GM12878 (cell line): ENCODE measurements at regions not wholly inside any gene's neighbourhood (a gene's known extent, or its start where the extent isn't known, plus 50 kb on each side); places are given as distances from the start of the nearest gene placed in this dataset.

Experiments used
- ATAC-seq: fragments of 200-7000 bp; cut with Tn5 transposase; 3 replicates; pipeline ENCODE4 v1.9.1; 2020; ENCODE audit warnings: mild to moderate bottlenecking, moderate library complexity
- BruUV-seq: library from RNA; stranded (reverse); fragments of 400-500 nt; replicated peaks from 2 replicates; lab custom pipeline; 2021; lab: Mats Ljungman, UMichigan
- CTCF ChIA-PET: fragments of 300-600 bp; sonication (Branson Sonifier 250); formaldehyde crosslinking; extraction: SDS; loops from one replicate; lab custom pipeline; 2021; ENCODE audit warnings: inconsistent platforms; lab: Yijun Ruan, JAX
- POLR2A ChIA-PET: fragments of 350-600 bp; formaldehyde crosslinking; extraction: SDS; loops from one replicate; lab custom pipeline; 2021; ENCODE audit warnings: inconsistent platforms; lab: Charles Lee
- RAD21 ChIA-PET: fragments of 300-600 bp; sonication (Branson Sonifier 250); formaldehyde crosslinking; loops from one replicate; lab custom pipeline; 2023; ENCODE audit warnings: antibody characterized with exemption; ENCODE audit not compliant: unreplicated experiment; lab: Charles Lee
- SMC1A ChIA-PET: fragments of 300-600 bp; sonication (Branson Sonifier 250); formaldehyde crosslinking; loops from one replicate; lab custom pipeline; 2023; ENCODE audit not compliant: unreplicated experiment, uncharacterized antibody; lab: Charles Lee
- DNase-seq: peaks from one replicate; pipeline ENCODE4 v3.0.0-alpha.2; 2011; ENCODE audit warnings: low read depth, low spot score
- FAIRE-seq: peaks from 3 replicates; lab custom pipeline; 2011; peaks lifted over from hg19 to GRCh38; lab: Jason Lieb, UNC
- H2AFZ ChIP-seq: 2 replicates; pipeline ENCODE4 v1.6.0; 2011; ENCODE audit warnings: low read depth, low read length, control low read depth; ENCODE audit not compliant: control insufficient read depth
- H3K27ac ChIP-seq: 2 replicates; pipeline ENCODE4 v1.5.1; 2011; ENCODE audit warnings: control low read depth; ENCODE audit not compliant: control insufficient read depth, insufficient read depth
- H3K27me3 ChIP-seq, 2 experiments: replicated peaks in 1 of 2; 2 replicates each; pipeline versions ENCODE4 v1.6.0 to v1.6.1; 2011; ENCODE audit warnings: low read length in 1 of 2; ENCODE audit not compliant: control insufficient read depth in 2 of 2, insufficient read depth in 2 of 2
- H3K36me3 ChIP-seq, 2 experiments: 2 replicates each; pipeline ENCODE4 v1.5.1; 2011; ENCODE audit warnings: low read length in 1 of 2; ENCODE audit not compliant: control insufficient read depth in 2 of 2, insufficient read depth in 2 of 2
- H3K4me1 ChIP-seq: 2 replicates; pipeline ENCODE4 v1.6.1; 2011; ENCODE audit warnings: mild to moderate bottlenecking, low read length, moderate library complexity, mixed read lengths; ENCODE audit not compliant: control insufficient read depth, insufficient read depth
- H3K4me2 ChIP-seq: 2 replicates; pipeline ENCODE4 v1.6.0; 2011; ENCODE audit warnings: control low read depth; ENCODE audit not compliant: control insufficient read depth, insufficient read depth
- H3K4me3 ChIP-seq: fragments of 200-600 bp; sonication (generic); 2 replicates; pipeline ENCODE4 v1.5.1; 2016
- H3K79me2 ChIP-seq: 2 replicates; pipeline ENCODE4 v1.6.0; 2011; ENCODE audit warnings: low read length; ENCODE audit not compliant: control insufficient read depth, insufficient read depth
- H3K9ac ChIP-seq: 2 replicates; pipeline ENCODE4 v1.8.0; 2011; ENCODE audit warnings: low read length, control low read depth, mixed read lengths; ENCODE audit not compliant: control insufficient read depth, insufficient read depth
- H3K9me3 ChIP-seq: replicated peaks from 3 replicates; pipeline ENCODE4 v1.5.1; 2011; ENCODE audit warnings: mild to moderate bottlenecking, low read length; ENCODE audit not compliant: control insufficient read depth, insufficient read depth
- H4K20me1 ChIP-seq: 2 replicates; pipeline ENCODE4 v1.6.0; 2011; ENCODE audit not compliant: control insufficient read depth, insufficient read depth
- BMI1 ChIP-seq: fragments of 450-650 bp; IDR thresholded peaks from 2 replicates; pipeline ENCODE4 v1.6.1; 2016; ENCODE audit warnings: mild to moderate bottlenecking, moderate library complexity, borderline replicate concordance
- FOXK2 ChIP-seq: fragments of 450-650 bp; IDR thresholded peaks from 2 replicates; pipeline ENCODE4 v1.6.1; 2017; ENCODE audit warnings: mild to moderate bottlenecking, moderate library complexity
- MEF2B ChIP-seq: fragments of 450-650 bp; IDR thresholded peaks from 2 replicates; pipeline ENCODE4 v1.6.1; 2018; ENCODE audit warnings: mild to moderate bottlenecking, moderate library complexity; ENCODE audit not compliant: partially characterized antibody, poor library complexity, severe bottlenecking
- NR2C2 ChIP-seq: IDR thresholded peaks from 2 replicates; pipeline ENCODE4 v1.6.1; 2011; ENCODE audit warnings: borderline replicate concordance, low read depth; ENCODE audit not compliant: control insufficient read depth, insufficient read length
- PAX8 ChIP-seq: fragments of 450-650 bp; IDR thresholded peaks from 2 replicates; pipeline ENCODE4 v1.6.1; 2017; ENCODE audit warnings: mild to moderate bottlenecking, moderate library complexity
- POU2F2 ChIP-seq: IDR thresholded peaks from 3 replicates; pipeline ENCODE4 v1.6.1; 2011; ENCODE audit warnings: low read depth, mild to moderate bottlenecking, low read length, borderline replicate concordance
- RELA ChIP-seq: fragments of 450-650 bp; IDR thresholded peaks from 2 replicates; pipeline ENCODE4 v1.8.0; 2014; ENCODE audit warnings: borderline replicate concordance; ENCODE audit not compliant: partially characterized antibody
- SIX5 ChIP-seq: IDR thresholded peaks from 2 replicates; pipeline ENCODE4 v1.6.1; 2011; ENCODE audit warnings: mild to moderate bottlenecking, low read depth, low read length, moderate library complexity; ENCODE audit not compliant: severe bottlenecking
- SP1 ChIP-seq: IDR thresholded peaks from one replicate; pipeline ENCODE4 v1.6.1; 2011; ENCODE audit warnings: low read depth, low read length
- WGBS: methylation state at CpG from one replicate; pipeline ENCODE4 v1.1.6; 2016; ENCODE audit warnings: low lambda C conversion rate; ENCODE audit not compliant: insufficient replicate concordance, insufficient coverage; ENCODE audit errors: missing lambda C conversion rate; 5-methylcytosine and 5-hydroxymethylcytosine counted together
- in situ Hi-C: fragments of 300-500 bp; cut with MboI; formaldehyde crosslinking; loops from 9 replicates; pipeline ENCODE4 v1.14.3; 2018; ENCODE audit warnings: mixed read lengths
- intact Hi-C: fragments of 100-400 bp; cut with micrococcal nuclease; formaldehyde crosslinking; loops from one replicate; pipeline ENCODE4 v1.14.2; 2022; ENCODE audit not compliant: unreplicated experiment
- TF ChIP-seq, protein P1 (sequence below): fragments of 450-650 bp; IDR thresholded peaks from 2 replicates; pipeline ENCODE4 v1.6.1; 2018; ENCODE audit warnings: mild to moderate bottlenecking, low read depth, moderate library complexity; ENCODE audit not compliant: partially characterized antibody
- TF ChIP-seq, protein P2 (sequence below): IDR thresholded peaks from 2 replicates; pipeline ENCODE4 v1.6.1; 2011; ENCODE audit warnings: low read depth, low read length, improper control_type of control experiment, borderline replicate concordance
- TF ChIP-seq, protein P3 (sequence below): fragments of 450-650 bp; IDR thresholded peaks from 2 replicates; pipeline ENCODE4 v1.6.1; 2017; ENCODE audit warnings: low read depth, mild to moderate bottlenecking, moderate library complexity
- TF ChIP-seq, protein P4 (sequence below): IDR thresholded peaks from 2 replicates; pipeline ENCODE4 v1.6.1; 2012; ENCODE audit warnings: low read depth, low read length, improper control_type of control experiment
- TF ChIP-seq, protein P5 (sequence below): IDR thresholded peaks from 2 replicates; pipeline ENCODE4 v1.6.1; 2011; ENCODE audit warnings: borderline replicate concordance, low read depth, mild to moderate bottlenecking, moderate library complexity, low read length; ENCODE audit not compliant: insufficient read depth, poor library complexity, severe bottlenecking

DNA sequence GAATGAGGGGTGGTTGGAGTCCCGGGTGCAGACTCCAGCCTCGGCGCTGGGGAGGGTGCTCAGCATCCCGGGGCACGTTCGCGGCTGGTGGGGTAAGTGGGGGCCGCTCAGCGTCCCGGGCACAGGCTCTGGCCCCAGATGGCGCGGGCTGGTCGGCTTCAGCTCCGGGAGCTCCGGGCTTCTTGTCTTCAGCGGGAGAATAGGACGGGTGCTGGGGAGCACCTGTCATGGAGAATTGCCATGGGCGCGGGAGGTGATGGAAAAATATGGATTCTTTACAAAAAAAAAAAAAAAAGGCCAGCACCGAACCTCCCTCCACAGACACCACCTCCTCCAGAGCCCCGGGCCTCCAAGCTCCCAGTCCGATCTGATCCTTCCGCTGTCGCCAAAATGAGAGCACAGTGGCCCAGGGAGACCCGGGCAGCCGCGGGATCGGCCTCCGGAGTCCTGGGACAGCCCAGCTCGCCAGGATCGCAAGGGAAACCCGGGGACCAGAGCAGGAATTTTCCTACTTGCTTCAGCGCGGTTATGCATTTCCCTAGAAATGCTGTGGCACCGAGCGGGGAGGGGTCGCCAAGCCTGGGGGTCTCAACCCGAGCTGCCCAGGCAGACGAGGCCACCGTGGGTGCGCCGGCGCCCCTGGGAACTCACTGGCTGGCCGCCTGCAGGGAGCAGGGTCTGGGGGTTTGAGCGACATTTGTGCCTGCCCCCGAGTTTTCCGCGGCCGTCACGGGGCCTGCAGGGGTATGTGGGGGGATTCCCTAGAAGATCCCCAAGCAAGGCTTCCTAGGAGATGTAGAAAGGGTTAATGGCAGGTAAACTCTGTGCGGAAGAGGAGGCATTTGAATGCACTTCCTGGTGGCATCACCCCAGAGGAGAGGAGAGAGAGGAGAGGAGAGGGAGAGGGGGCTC is 1336.9 kb downstream of the BRD1 start:
- intact Hi-C loops (loop anchor here (10.0 kb wide), 1 partner anchor 1086 kb away; no protein-coding TSS in a partner anchor), in situ Hi-C loops (loop anchor here (5.0 to 25.0 kb wide), 3 partner anchors 1273 to 1928 kb away; no protein-coding TSS in a partner anchor)
- 26% methylated on average over 49 of the region's 51 CpGs for whole genome bisulfite sequencing
- H3K4me1 ChIP-seq = no peaks in the 10 kb centered on the region
- FAIRE-seq (no peak), DNase-seq (no peak), ATAC-seq (no peak)
- no peak overlapping the region for H2AFZ ChIP-seq
- H3K9ac ChIP-seq = no peak overlapping the region
- no peaks in the 10 kb centered on the region for H3K9me3 ChIP-seq
- no peak overlapping the region for H3K27ac ChIP-seq
- H3K36me3 ChIP-seq = no peaks in the 10 kb centered on the region
- peaks cover 0 to 5% of the 10 kb centered on the region in 2 experiments; a peak in 3 of 4 replicates for H3K27me3 ChIP-seq
- BruUV-seq = no TSS peak
- H4K20me1 ChIP-seq = no peaks in the 10 kb centered on the region
- SMC1A ChIA-PET = no interaction called here
- POLR2A ChIA-PET = no interaction called here
- H3K4me2 ChIP-seq = no peak overlapping the region
- RAD21 ChIA-PET = interaction anchor here (0.6 kb wide), 1 partner anchor 954 kb away, joined by 3 read pairs; no protein-coding TSS in a partner anchor
- H3K4me3 ChIP-seq = no peak overlapping the region
- H3K79me2 ChIP-seq = no peaks in the 10 kb centered on the region
- CTCF ChIA-PET = interaction anchor here (1.0 kb wide), 1 partner anchor 855 kb away, joined by 3 read pairs; no protein-coding TSS in a partner anchor
- TF ChIP-seq NR2C2 (no peak), POU2F2 (no peak), SP1 (no peak), BMI1 (no peak), FOXK2 (no peak), RELA (no peak), PAX8 (no peak), SIX5 (no peak), MEF2B (no peak)
- TF ChIP-seq, protein P1, sequence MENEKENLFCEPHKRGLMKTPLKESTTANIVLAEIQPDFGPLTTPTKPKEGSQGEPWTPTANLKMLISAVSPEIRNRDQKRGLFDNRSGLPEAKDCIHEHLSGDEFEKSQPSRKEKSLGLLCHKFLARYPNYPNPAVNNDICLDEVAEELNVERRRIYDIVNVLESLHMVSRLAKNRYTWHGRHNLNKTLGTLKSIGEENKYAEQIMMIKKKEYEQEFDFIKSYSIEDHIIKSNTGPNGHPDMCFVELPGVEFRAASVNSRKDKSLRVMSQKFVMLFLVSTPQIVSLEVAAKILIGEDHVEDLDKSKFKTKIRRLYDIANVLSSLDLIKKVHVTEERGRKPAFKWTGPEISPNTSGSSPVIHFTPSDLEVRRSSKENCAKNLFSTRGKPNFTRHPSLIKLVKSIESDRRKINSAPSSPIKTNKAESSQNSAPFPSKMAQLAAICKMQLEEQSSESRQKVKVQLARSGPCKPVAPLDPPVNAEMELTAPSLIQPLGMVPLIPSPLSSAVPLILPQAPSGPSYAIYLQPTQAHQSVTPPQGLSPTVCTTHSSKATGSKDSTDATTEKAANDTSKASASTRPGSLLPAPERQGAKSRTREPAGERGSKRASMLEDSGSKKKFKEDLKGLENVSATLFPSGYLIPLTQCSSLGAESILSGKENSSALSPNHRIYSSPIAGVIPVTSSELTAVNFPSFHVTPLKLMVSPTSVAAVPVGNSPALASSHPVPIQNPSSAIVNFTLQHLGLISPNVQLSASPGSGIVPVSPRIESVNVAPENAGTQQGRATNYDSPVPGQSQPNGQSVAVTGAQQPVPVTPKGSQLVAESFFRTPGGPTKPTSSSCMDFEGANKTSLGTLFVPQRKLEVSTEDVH = no peak
- TF ChIP-seq, protein P2, sequence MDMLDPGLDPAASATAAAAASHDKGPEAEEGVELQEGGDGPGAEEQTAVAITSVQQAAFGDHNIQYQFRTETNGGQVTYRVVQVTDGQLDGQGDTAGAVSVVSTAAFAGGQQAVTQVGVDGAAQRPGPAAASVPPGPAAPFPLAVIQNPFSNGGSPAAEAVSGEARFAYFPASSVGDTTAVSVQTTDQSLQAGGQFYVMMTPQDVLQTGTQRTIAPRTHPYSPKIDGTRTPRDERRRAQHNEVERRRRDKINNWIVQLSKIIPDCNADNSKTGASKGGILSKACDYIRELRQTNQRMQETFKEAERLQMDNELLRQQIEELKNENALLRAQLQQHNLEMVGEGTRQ = no peak
- TF ChIP-seq, protein P3, sequence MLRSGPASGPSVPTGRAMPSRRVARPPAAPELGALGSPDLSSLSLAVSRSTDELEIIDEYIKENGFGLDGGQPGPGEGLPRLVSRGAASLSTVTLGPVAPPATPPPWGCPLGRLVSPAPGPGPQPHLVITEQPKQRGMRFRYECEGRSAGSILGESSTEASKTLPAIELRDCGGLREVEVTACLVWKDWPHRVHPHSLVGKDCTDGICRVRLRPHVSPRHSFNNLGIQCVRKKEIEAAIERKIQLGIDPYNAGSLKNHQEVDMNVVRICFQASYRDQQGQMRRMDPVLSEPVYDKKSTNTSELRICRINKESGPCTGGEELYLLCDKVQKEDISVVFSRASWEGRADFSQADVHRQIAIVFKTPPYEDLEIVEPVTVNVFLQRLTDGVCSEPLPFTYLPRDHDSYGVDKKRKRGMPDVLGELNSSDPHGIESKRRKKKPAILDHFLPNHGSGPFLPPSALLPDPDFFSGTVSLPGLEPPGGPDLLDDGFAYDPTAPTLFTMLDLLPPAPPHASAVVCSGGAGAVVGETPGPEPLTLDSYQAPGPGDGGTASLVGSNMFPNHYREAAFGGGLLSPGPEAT = no peak
- TF ChIP-seq, protein P4, sequence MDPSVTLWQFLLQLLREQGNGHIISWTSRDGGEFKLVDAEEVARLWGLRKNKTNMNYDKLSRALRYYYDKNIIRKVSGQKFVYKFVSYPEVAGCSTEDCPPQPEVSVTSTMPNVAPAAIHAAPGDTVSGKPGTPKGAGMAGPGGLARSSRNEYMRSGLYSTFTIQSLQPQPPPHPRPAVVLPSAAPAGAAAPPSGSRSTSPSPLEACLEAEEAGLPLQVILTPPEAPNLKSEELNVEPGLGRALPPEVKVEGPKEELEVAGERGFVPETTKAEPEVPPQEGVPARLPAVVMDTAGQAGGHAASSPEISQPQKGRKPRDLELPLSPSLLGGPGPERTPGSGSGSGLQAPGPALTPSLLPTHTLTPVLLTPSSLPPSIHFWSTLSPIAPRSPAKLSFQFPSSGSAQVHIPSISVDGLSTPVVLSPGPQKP = no peak
- TF ChIP-seq, protein P5, sequence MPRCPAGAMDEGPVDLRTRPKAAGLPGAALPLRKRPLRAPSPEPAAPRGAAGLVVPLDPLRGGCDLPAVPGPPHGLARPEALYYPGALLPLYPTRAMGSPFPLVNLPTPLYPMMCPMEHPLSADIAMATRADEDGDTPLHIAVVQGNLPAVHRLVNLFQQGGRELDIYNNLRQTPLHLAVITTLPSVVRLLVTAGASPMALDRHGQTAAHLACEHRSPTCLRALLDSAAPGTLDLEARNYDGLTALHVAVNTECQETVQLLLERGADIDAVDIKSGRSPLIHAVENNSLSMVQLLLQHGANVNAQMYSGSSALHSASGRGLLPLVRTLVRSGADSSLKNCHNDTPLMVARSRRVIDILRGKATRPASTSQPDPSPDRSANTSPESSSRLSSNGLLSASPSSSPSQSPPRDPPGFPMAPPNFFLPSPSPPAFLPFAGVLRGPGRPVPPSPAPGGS = no peak
